Endothelial cell (in vitro differentiated cells): ENCODE measurements at regions not wholly inside any gene's neighbourhood (a gene's known extent, or its start where the extent isn't known, plus 50 kb on each side); places are given as distances from the start of the nearest gene placed in this dataset.

Experiments used
- DNase-seq: peaks from one replicate; pipeline ENCODE4 v3.0.0; 2021; ENCODE audit warnings: low spot score
- H3K27ac Mint-ChIP-seq: one replicate; pipeline ENCODE4 v1.8.0; 2021; ENCODE audit warnings: mixed read lengths, inconsistent platforms; ENCODE audit not compliant: unreplicated experiment
- H3K27me3 Mint-ChIP-seq: one replicate; pipeline ENCODE4 v1.8.0; 2021; ENCODE audit warnings: mild to moderate bottlenecking, moderate library complexity, mixed read lengths, inconsistent platforms; ENCODE audit not compliant: unreplicated experiment
- H3K36me3 Mint-ChIP-seq: one replicate; pipeline ENCODE4 v1.8.0; 2021; ENCODE audit warnings: mild to moderate bottlenecking, low read depth, mixed read lengths, inconsistent platforms; ENCODE audit not compliant: unreplicated experiment
- H3K4me1 Mint-ChIP-seq: one replicate; pipeline ENCODE4 v1.8.0; 2021; ENCODE audit warnings: mild to moderate bottlenecking, mixed read lengths, inconsistent platforms; ENCODE audit not compliant: unreplicated experiment
- H3K4me3 Mint-ChIP-seq: one replicate; pipeline ENCODE4 v1.8.0; 2021; ENCODE audit warnings: mild to moderate bottlenecking, mixed read lengths, inconsistent platforms; ENCODE audit not compliant: unreplicated experiment
- H3K9me3 Mint-ChIP-seq: one replicate; pipeline ENCODE4 v1.8.0; 2021; ENCODE audit warnings: mixed read lengths, inconsistent platforms; ENCODE audit not compliant: unreplicated experiment
- TF ChIP-seq, protein P1 (sequence below): fragments of 200-600 bp; sonication (generic); IDR thresholded peaks from one replicate; pipeline ENCODE4 v1.5.0; 2021; ENCODE audit warnings: antibody characterized with exemption; ENCODE audit not compliant: unreplicated experiment

DNA sequence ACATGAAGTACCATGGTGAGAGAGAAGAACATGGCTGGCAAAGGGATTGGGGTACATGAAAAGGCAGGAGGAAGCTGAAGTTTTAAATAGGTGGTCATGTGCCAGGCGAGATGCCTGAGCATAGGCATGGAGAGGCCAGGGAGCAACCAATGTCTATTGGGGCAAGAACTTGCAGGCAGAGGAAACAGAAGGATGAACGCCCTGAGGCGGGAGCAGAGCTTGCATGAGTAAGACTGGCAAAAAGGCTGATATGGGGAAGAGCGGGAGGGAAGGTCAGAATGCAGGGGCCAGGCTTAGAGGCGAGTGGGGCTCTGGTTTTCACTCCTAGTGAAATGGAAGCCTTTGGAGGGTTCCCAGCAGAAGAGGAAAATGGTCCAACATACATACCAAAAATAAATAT is 52.5 kb upstream of the VSTM5 start:
- no peak overlapping the region for H3K27ac Mint-ChIP-seq
- no peaks in the 10 kb centered on the region for H3K9me3 Mint-ChIP-seq
- no peak overlapping the region for H3K4me3 Mint-ChIP-seq
- TF ChIP-seq, protein P1, sequence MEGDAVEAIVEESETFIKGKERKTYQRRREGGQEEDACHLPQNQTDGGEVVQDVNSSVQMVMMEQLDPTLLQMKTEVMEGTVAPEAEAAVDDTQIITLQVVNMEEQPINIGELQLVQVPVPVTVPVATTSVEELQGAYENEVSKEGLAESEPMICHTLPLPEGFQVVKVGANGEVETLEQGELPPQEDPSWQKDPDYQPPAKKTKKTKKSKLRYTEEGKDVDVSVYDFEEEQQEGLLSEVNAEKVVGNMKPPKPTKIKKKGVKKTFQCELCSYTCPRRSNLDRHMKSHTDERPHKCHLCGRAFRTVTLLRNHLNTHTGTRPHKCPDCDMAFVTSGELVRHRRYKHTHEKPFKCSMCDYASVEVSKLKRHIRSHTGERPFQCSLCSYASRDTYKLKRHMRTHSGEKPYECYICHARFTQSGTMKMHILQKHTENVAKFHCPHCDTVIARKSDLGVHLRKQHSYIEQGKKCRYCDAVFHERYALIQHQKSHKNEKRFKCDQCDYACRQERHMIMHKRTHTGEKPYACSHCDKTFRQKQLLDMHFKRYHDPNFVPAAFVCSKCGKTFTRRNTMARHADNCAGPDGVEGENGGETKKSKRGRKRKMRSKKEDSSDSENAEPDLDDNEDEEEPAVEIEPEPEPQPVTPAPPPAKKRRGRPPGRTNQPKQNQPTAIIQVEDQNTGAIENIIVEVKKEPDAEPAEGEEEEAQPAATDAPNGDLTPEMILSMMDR, result no peak
- H3K4me1 Mint-ChIP-seq, result no peaks in the 10 kb centered on the region
- no peak for DNase-seq
- H3K27me3 Mint-ChIP-seq, result peaks cover 2% of the 10 kb centered on the region
- H3K36me3 Mint-ChIP-seq, result no peaks in the 10 kb centered on the region

DNA sequence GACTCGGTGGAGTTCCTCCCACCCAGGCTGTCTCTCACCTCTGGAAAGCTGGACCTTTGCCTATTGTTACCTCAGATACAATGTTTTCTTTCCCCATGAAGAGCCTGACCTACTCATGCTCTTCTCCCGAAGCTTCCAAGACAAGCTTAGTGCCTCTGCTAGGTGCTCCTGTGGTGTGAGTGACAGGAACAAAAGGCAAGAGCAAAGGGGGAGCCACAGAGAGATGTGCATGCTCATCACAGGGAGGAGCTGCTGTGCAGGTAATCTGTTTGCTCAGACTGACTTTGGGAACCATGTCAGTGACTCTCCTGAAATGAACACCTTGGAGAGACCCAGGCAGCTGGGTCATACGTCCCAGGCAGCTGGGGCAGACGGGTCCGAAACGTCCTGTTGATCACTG is 53.6 kb upstream of the VSTM5 start:
- no peaks in the 10 kb centered on the region for H3K4me1 Mint-ChIP-seq
- H3K36me3 Mint-ChIP-seq, result no peaks in the 10 kb centered on the region
- H3K9me3 Mint-ChIP-seq, result no peaks in the 10 kb centered on the region
- peaks cover 4% of the 10 kb centered on the region for H3K27me3 Mint-ChIP-seq
- TF ChIP-seq, protein P1, result no peak
- no peak for DNase-seq
- no peak overlapping the region for H3K27ac Mint-ChIP-seq
- H3K4me3 Mint-ChIP-seq, result no peak overlapping the region

DNA sequence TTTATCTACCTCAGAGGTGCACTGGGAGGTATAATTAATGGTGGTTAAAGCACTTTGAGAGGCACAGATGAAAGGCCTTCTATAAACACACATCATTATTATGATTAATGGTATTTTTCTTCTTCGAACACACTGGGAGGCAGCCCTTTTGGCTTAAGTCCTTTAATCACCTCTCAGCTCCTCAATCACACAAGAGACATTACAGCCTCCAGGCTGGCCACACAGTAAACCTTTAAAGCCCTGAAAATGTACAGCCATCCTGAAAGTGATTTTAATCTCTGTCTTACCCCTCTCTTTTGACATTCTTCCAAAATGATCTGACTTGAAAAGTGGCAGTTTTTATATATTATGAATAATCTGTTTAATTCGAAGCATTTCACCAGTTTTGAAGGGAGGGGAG is 54.3 kb upstream of the VSTM5 start:
- DNase-seq, result no peak
- no peaks in the 10 kb centered on the region for H3K9me3 Mint-ChIP-seq
- no peaks in the 10 kb centered on the region for H3K4me1 Mint-ChIP-seq
- no peaks in the 10 kb centered on the region for H3K36me3 Mint-ChIP-seq
- H3K27me3 Mint-ChIP-seq, result peaks cover 4% of the 10 kb centered on the region
- H3K27ac Mint-ChIP-seq, result no peak overlapping the region
- TF ChIP-seq, protein P1, result no peak
- no peak overlapping the region for H3K4me3 Mint-ChIP-seq

DNA sequence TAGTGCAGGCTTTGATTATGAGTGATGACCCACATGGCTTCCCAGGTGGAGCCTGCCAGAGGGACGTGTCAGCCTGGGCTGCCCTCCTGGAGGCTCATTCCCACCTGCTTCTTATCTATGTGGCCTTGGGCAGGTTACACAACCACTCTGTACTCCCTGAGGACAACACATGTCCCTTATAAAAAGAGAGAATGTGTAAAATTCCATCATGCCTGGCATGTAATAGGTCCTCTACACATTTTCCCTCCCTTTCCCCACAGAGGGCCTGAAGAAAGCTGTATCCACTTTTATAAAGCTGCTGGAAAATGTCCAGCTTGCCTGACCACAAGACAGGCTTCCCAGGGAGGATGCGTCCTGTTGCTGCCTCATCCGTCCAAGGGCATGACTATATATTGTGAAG is 55.0 kb upstream of the VSTM5 start:
- no peak overlapping the region for H3K4me3 Mint-ChIP-seq
- H3K9me3 Mint-ChIP-seq, result no peaks in the 10 kb centered on the region
- no peak overlapping the region for H3K27ac Mint-ChIP-seq
- TF ChIP-seq, protein P1, result no peak
- peaks cover 4% of the 10 kb centered on the region for H3K27me3 Mint-ChIP-seq
- H3K36me3 Mint-ChIP-seq, result no peaks in the 10 kb centered on the region
- DNase-seq, result no peak
- H3K4me1 Mint-ChIP-seq, result no peaks in the 10 kb centered on the region

DNA sequence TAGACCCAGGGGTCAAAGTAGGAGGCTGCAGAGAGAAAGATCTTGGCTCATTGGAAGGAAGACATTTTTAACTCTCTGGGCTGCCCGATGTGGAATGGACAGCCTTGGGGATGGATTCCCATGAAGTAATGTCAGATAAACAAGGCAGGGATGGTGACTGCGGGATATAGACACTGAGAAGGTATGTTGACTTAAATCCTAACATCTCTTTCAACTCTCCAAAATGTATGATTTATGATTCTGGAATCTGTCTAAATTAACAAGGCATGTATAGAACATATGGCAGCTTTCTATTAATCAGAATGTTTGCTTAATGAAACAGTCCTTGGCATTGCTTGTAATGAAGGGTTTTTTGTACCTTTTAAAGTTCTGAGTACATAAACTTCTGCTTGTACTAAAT is 56.1 kb upstream of the VSTM5 start:
- no peak overlapping the region for H3K4me3 Mint-ChIP-seq
- DNase-seq, result no peak
- no peaks in the 10 kb centered on the region for H3K9me3 Mint-ChIP-seq
- peaks cover 4% of the 10 kb centered on the region for H3K27me3 Mint-ChIP-seq
- no peaks in the 10 kb centered on the region for H3K36me3 Mint-ChIP-seq
- TF ChIP-seq, protein P1, result no peak
- H3K4me1 Mint-ChIP-seq, result no peaks in the 10 kb centered on the region
- H3K27ac Mint-ChIP-seq, result no peak overlapping the region
